Stimulated activated CD4-positive, alpha-beta T cell treated with anti-CD3 and anti-CD28 coated beads, Interleukin-12 subunit alpha, Interleukin-12 subunit beta, amount 100 ng/mL, for 48 hours (primary cell): ENCODE measurements at regions not wholly inside any gene's neighbourhood (a gene's known extent, or its start where the extent isn't known, plus 50 kb on each side); places are given as distances from the start of the nearest gene placed in this dataset.

Source experiments
- DNase-seq, 3 donors: peaks; one replicate each; pipeline ENCODE4 v3.0.0-alpha.2; 2020; ENCODE audit warnings: low read depth in 2 of 3, low spot score in 1 of 3

DNA sequence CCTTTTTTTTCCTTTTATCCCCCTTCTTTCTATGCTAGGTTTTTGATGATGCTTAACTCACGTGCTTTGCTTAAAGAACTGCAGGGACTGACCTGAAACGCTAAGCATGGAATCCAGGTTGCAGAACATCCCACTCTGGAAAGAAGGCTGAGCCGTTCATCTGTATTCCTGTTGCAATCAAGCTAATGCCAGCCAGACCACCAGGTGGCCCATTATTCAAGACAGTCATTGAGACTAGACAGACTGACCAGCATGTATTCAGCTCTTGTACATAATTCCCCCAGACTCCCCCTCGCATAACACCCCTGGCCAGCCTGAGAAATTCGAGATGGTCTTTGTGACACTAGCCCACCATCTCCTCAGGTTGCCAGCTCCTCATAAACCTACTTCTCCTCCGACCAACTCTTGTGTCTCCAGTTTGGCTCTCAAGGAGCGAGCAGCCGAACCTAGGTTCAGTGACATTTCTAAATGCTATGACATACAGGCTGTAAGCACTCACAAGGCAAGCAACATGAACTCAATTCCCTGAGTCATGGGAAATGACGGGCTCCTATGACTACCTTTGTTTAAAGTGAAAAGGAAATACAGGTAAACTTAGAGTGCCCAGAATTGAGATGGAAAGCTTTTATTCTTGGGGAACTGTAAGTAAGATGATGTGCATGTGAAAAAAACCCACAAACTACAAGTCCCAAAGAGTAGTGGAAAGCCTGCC is 309.3 kb upstream of the CDYL start:
- DNase-seq, result no peak

DNA sequence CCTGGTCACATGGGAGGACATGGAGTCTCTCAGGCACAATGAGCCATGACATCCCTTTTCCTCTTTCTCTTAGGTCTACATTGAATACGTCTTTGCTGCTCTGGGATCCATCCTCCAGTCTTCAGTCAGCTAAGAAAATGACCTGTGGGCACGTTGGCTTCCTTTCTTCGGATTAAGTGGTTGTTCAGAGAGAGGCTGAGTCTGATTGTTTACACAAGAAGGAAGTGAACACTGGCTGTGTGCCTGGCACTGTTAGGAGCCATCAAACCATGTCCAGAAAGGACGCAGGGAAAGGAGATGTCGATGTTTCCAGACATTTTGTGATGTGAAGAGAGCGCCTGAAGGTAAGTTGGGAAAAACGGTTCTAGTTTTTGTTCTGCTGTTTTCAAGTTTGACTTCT is 309.9 kb upstream of the CDYL start:
- no peak for DNase-seq

DNA sequence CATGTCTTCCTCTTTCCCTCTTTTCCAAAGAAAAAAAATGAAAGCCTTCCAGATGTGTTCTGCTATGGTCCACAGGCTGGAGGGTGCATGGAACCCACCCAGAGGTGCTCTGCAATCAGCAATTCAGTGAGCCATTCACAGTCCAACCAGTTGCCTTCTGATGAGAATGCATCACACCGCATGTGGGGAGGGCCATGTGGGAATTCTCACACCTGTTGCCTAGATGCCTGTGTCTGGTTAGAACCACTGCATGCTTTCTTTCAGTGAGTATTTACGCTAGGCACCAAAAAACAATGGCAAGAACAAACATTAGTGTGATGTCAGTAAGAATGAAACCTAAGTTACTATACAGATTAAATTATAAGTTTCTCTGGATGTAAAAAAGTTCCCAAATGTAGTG is 311.6 kb upstream of the CDYL start:
- DNase-seq, result no peak

- DNase-seq, result no peak
Observed at GRCh38 chr6:4463236-4463635, 313.0 kb upstream of the CDYL start.

DNA sequence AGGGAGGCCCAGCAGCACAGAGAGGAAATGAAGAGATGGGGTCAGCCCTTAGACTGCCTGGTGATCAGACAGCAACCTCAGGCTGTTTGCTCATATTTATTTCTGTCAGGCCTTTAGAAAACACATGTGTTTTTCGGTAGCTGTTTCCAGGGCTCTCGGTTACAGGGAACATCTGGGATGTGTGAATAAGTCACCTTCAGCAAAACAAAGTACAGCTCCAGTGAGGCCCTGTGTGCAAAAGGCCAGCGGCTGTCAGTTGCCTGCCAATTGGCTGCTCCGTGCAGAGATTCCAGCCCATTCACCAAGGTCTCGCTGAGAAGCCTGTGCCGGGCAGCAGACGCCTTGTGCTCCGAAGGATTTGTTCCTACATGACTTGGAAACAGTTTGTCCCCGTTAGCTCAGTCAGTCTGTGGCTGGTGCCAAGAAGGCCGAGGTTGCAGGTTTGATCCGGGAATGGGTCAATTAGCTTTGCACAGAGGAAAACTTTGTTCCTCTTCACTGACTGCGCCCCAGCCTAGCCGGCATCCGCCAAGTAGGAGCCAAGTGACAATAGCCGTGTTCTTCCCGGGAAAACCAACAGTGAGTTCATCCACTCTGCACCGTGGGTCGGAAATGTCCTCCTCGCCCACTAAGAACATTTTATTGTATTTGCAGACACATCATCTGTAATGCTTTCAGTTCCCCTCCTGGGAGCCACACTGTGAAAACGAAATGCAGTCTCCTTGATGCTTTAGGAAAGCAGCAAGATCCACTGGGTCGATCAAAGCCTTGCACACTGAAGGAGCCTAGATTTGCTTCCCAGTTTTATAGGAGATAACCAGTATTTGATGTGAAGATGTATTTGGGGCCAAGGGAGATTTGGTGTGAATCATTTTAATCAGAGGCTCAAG is 315.4 kb upstream of the CDYL start:
- DNase-seq, result no peak

DNA sequence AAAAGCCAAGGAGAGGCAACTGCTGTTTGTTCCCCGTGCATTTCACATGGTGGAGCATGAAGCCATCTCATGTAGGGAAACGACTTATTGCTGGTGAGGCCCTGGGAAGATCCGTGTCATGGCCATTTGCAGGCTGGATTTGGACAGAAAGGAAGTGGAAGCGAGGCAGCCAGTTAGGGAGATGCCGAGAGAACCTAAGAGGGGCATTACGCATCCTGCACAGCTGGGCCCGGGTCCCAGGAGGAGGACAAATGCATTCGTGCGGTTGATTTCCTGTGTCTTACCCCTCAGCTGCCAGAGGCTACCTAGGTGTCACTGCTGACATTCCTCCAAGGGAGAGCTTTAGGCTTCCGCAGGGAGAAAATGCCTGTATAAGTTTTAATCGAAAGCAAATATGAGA is 316.2 kb upstream of the CDYL start:
- DNase-seq, result no peak

DNA sequence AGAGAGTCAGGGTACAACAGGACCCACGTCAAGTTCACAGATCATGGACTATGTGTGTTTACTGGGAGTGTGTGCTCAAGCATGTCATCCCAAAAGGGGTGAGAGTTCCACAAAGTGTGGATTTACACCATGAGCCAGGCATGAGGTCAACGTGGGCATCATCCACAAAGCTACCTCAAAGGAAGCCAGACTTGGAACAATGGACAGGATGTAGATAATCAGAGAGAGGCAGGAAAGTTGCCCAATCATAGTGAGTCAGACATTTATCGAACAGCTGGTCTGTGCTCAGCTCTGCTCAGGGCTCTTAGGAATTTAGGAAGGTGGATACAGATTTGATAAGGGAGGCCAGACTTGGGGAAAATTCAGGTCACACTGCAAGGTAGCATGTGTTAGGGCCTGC is 317.2 kb upstream of the CDYL start:
- no peak for DNase-seq

DNA sequence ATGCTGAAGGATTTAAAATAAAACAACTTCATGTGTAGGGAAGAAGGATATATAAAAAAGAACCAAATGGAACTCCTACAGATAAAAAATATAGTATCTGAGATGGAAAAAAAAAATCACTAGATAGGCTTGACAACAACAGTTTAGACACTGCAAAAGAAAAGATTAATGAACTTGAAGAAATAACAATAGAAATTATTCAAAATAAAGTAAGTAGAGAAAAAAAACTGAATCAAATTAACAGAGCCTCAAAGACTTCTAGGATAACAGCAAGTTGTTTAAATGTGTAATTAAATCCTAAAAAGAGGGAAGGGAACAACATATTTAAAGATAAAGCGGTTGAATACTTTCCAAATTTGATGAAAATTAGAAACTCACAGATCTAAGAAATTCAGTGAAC is 316.3 kb upstream of the ECI2 start:
- no peak for DNase-seq

DNA sequence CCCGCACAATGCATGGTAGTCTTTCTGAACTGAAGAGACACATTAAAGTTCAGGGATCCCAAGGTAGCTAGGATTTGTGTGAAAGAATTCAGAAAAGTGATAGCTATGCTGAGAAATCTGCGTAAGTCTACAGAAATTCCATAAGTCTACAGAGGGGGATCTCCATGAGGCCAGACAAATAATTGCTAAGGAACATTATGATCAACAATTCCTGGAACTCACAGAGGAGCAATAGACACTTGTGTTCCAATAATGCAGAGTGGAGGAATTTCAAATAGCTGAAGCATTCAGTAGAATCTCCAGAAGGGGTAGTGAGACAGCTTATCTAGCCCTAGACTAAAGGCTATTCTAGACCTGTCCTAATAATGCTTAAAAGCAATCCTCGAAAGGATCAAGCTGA is 315.7 kb upstream of the ECI2 start:
- no peak for DNase-seq

DNA sequence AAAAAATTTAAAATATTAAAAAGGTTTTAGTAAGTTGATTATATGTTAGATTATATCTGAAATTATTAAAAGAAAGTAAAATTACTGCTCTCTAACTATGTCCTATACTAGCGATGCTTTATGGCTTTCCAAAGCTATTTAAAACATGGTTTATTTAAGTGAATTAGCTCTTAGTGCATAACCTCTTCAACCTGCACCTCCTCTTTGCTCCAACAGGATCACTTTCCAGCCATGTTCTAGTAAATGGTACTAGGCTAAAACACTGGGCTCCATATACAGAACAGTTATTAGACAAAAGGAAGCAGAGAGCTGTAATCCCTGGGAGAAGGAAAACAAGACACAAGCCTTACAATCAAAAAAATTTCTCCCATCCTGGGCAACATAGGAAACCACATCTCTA is 314.9 kb upstream of the ECI2 start:
- no peak for DNase-seq

DNA sequence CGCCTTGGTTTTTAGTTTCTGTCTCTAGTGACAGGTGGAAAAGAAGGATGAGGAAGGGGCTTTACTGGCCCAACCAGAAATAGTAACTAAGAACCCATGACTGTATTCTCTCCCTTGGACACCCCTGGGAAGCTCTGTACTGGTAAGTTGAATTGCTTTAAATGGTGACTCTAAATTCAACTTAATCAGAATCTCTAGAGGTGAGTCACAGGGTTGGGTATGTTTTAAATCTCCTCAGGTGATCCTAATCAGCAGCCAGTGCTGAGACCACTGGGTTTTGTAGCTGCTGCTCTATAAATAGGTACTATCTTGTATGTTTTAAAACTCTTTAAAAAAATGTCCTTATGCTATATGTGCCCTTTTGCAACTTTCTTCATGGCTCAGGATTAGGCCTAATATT is 314.0 kb upstream of the ECI2 start:
- DNase-seq, result no peak

DNA sequence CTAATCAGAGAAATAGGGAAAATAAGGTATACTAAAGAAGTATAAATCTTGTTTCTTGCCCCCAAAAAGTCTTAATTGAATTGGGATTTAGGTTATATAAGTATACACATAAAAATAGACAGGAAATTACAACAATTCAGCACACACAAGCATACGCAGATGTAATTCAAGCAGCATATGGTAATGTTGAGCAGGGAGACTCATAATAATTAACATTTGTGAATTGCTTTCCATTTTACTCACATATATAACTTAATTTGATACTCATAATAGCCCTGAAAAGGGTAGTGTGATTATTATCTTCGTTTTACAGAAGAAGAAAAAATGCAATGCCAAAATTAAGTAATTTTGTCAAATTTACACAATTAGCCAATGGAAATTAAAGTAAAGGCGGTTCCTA is 313.5 kb upstream of the ECI2 start:
- DNase-seq, result no peak

DNA sequence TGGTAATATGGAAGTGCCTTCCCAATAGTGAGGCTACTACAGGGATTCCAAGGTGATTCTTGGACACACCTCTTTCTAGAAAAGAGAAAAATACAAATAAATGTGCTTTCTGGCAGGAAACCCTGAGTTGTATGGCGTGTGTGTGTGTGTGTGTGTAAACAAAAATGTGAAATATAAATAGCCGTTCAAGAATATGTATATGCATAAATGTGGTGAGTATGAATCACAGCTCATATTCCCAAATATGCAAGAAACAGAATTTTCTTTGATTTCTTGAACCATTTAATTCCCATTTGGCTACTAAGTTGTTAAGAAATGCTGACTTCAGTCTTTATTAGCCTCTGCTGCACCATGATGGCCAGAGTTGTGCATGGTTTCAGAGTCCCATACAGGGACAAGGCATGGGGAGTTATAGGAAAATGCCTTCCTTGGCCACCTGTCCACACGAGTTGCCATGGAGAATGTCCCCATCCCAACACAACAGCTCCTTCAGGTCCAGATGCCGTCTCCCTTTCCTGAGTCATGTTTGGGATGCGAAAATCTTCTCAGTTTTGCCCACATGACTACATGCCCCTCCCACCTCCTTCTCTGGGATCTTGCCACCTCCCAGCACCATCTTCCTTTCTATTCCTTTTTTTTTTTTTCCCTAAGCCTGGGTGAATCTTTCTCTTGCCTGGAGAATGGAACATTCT is 312.4 kb upstream of the ECI2 start:
- DNase-seq, result no peak

- no peak for DNase-seq
Observed at GRCh38 chr6:4446982-4447381, 311.6 kb upstream of the ECI2 start.

DNA sequence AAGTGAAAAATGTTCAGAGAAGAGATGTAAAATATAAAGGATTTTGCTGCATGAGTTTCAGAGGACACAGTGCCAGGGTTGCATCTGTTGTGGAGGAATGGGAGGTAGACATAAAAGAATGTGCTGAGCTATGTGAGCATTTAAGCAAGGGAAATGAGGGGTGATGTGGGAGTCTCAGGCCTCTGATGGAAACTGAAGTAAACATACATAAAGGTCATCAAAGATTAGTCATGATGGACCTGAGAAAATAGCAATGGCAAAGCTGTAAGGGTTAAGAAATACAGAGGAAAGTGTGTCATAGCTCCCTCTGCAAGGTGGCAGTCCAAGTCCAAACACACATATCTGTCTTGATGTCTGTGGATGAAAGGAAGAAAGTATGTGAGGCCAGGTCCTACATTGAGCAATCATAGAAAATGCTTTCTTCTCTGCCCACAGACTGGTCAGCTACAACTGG is 306.6 kb upstream of the ECI2 start:
- no peak for DNase-seq

DNA sequence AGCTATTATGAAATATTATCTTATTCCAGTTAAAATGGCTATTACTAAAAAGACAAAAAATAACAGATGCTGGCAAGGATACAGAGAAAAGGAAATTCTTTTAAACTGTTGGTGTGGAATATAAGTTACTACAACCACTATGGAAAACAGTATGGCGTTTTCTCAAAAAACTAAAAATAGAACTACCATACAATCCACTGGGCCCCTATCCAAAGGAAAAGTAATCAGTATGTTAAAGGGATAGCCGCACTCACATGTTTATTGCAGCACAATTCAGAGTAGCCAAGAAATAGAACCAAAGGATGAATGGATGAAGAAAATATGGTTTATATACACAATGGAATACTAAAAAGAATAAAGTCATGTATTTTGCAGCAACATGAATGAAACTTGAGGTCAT is 303.8 kb upstream of the ECI2 start:
- no peak for DNase-seq

GRCh38 chr6:4437342-4437741 is 302.0 kb upstream of the ECI2 start:
- DNase-seq, result no peak

DNA sequence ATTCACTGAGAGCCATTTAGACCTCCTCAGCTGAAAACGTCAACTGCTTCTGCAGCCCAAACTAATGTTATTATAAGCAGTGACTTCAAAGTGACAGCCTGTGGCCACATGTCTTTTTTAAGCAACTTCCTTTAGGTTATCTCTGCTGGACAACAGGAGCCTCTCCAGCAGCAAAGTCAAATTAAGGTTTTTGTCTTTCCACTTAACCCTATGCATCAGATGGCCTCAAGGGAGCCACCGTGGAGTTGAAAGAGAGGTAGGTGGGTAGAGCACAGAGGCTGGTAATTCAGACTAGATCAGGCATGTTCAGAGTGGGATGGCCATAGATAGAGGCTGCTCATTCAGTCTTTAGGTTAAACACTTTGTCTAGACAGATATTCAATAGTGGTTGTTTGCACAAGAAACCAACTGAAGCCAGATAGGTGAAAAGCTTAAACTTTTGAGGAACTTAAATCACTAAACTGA is 300.6 kb upstream of the ECI2 start:
- DNase-seq, result no peak

GRCh38 chr6:4434655-4435054 is 299.3 kb upstream of the ECI2 start:
- DNase-seq, result no peak

DNA sequence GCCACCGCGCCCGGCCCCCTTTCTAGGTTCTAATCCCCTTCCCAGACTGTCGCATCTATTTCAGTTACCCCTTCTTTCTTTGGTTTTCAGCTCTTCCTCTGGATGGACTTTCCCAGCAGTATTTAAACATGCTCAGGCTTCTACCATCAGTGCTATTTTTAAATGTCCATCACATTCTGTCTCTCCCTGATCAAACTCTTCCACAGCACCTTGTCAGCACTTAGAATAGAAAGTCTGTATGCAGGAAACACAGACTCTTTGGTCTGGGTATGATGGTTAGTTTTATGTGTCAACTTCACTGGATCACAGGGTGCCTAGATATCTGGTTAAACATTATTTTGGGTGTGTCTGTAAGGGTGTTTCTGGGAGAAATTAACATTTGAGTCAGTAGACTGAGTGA is 297.8 kb upstream of the ECI2 start:
- no peak for DNase-seq

DNA sequence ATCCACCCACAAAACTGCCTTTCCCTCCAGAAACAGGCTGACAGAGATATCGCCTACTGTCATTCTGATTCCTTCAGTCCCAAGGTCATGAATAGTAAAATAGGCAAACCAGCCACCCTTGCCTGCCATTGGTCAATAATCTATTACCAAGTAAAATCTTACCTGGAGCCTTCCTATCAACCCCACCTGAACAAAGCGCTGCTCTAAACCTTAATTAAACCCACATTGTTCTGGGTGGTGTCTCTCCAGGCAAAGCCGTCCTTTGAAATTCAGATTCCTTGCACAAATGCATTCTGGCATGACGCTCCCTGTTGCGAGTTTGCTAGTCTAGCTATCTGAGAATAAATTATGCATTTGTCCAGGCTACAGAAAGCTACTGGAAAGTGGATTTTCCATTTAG is 291.6 kb upstream of the ECI2 start:
- no peak for DNase-seq

- DNase-seq, result no peak
Observed at GRCh38 chr6:4421837-4422236, 286.5 kb upstream of the ECI2 start.
